Lower leg skin (tissue), 3 donors: ENCODE measurements at regions not wholly inside any gene's neighbourhood (a gene's known extent, or its start where the extent isn't known, plus 50 kb on each side); places are given as distances from the start of the nearest gene placed in this dataset.

ENCODE experiments used
- POLR2A ChIP-seq, 2 donors: fragments of 450-650 bp; IDR thresholded peaks; one replicate each; pipeline ENCODE4 v1.6.1; 2016 to 2017; ENCODE audit warnings: antibody characterized with exemption in 2 of 2, mild to moderate bottlenecking in 1 of 2, moderate library complexity in 1 of 2
- TF ChIP-seq, protein P1 (sequence below), 3 donors: fragments of 450-650 bp; IDR thresholded peaks; one replicate each; pipeline ENCODE4 v1.5.1; 2016; ENCODE audit warnings: antibody characterized with exemption in 3 of 3, mild to moderate bottlenecking in 3 of 3, moderate library complexity in 2 of 3

DNA sequence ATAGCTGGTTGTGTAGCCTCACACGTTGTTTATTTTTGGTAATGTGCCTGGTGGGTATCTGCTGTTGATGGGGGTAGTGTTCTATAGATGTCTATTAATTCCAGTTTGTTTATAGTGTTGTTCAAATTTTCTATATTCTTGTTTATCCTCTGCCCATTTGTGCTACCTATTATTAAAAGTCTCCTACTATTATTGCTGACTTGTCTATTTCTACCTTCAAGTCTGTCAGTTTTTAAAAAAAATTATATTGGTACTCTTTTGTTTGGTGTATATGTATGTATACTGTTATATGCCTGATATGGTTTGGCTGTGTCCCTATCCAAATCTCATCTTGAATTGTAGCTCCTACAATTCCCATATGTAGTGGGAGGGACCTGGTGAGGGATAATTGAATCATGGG is 578.6 kb downstream of the PCDH7 start:
- TF ChIP-seq, protein P1, sequence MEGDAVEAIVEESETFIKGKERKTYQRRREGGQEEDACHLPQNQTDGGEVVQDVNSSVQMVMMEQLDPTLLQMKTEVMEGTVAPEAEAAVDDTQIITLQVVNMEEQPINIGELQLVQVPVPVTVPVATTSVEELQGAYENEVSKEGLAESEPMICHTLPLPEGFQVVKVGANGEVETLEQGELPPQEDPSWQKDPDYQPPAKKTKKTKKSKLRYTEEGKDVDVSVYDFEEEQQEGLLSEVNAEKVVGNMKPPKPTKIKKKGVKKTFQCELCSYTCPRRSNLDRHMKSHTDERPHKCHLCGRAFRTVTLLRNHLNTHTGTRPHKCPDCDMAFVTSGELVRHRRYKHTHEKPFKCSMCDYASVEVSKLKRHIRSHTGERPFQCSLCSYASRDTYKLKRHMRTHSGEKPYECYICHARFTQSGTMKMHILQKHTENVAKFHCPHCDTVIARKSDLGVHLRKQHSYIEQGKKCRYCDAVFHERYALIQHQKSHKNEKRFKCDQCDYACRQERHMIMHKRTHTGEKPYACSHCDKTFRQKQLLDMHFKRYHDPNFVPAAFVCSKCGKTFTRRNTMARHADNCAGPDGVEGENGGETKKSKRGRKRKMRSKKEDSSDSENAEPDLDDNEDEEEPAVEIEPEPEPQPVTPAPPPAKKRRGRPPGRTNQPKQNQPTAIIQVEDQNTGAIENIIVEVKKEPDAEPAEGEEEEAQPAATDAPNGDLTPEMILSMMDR (IDR thresholded peaks at IDR 0.05): no peak
- no peak for TF ChIP-seq POLR2A (IDR thresholded peaks at IDR 0.05)
